Keratinocyte (primary cell): ENCODE measurements at regions not wholly inside any gene's neighbourhood (a gene's known extent, or its start where the extent isn't known, plus 50 kb on each side); places are given as distances from the start of the nearest gene placed in this dataset.

Experiments
- DNase-seq: peaks from one replicate; pipeline ENCODE4 v3.0.0-alpha.2; 2011; ENCODE audit warnings: low read depth, missing footprints, low spot score
- FAIRE-seq: peaks from 2 replicates; lab custom pipeline; 2011; peaks lifted over from hg19 to GRCh38; lab: Jason Lieb, UNC
- H2AFZ ChIP-seq: 2 replicates; pipeline ENCODE4 v1.6.0; 2012; ENCODE audit warnings: low read length, control low read depth, inconsistent platforms; ENCODE audit not compliant: control insufficient read depth
- H3K27ac ChIP-seq: 2 replicates; pipeline ENCODE4 v1.5.1; 2011; ENCODE audit warnings: low read length; ENCODE audit not compliant: control insufficient read depth, insufficient read depth
- H3K27me3 ChIP-seq: 3 replicates; pipeline ENCODE4 v1.6.0; 2011; ENCODE audit warnings: low read length; ENCODE audit not compliant: control insufficient read depth, insufficient read depth; ENCODE audit errors: extremely low read depth
- H3K36me3 ChIP-seq, 2 experiments: 2 replicates in 1 of 2; 3 replicates in 1 of 2; pipeline ENCODE4 v1.5.1; 2011; ENCODE audit warnings: low read length in 2 of 2, mild to moderate bottlenecking in 1 of 2; ENCODE audit not compliant: control insufficient read depth in 2 of 2, insufficient read depth in 2 of 2; ENCODE audit errors: extremely low read depth in 1 of 2
- H3K4me1 ChIP-seq: 3 replicates; pipeline ENCODE4 v1.5.1; 2011; ENCODE audit warnings: low read length; ENCODE audit not compliant: control insufficient read depth, insufficient read depth; ENCODE audit errors: extremely low read depth
- H3K4me2 ChIP-seq: 3 replicates; pipeline ENCODE4 v1.6.0; 2011; ENCODE audit warnings: low read depth, low read length; ENCODE audit not compliant: control insufficient read depth, insufficient read depth; ENCODE audit errors: extremely low read depth
- H3K4me3 ChIP-seq, 3 experiments: fragments of 200-600 bp in 1 of 3; sonication (generic) in 1 of 3; 2 replicates in 2 of 3; 3 replicates in 1 of 3; pipeline ENCODE4 v1.5.1; 2011 to 2016; ENCODE audit warnings: low read length in 3 of 3, mild to moderate bottlenecking in 3 of 3, control low read depth in 2 of 3, inconsistent platforms in 1 of 3, low read depth in 1 of 3, mixed read lengths in 1 of 3, mixed run types in 1 of 3, moderate library complexity in 1 of 3; ENCODE audit not compliant: control insufficient read depth in 2 of 3, insufficient read depth in 2 of 3; ENCODE audit errors: extremely low read depth in 1 of 3
- H3K79me2 ChIP-seq: 2 replicates; pipeline ENCODE4 v1.6.0; 2012; ENCODE audit warnings: low read length; ENCODE audit not compliant: control insufficient read depth, insufficient read depth
- H3K9ac ChIP-seq: 3 replicates; pipeline ENCODE4 v1.6.0; 2011; ENCODE audit warnings: low read length; ENCODE audit not compliant: control insufficient read depth, insufficient read depth; ENCODE audit errors: extremely low read depth
- H3K9me1 ChIP-seq: 3 replicates; pipeline ENCODE4 v1.6.0; 2011; ENCODE audit warnings: low read length; ENCODE audit not compliant: control insufficient read depth, insufficient read depth; ENCODE audit errors: extremely low read depth
- H3K9me3 ChIP-seq: 2 replicates; pipeline ENCODE4 v1.5.1; 2012; ENCODE audit warnings: low read depth, low read length; ENCODE audit not compliant: control insufficient read depth
- H4K20me1 ChIP-seq: 3 replicates; pipeline ENCODE4 v1.6.0; 2011; ENCODE audit warnings: low read length; ENCODE audit not compliant: control insufficient read depth, insufficient read depth; ENCODE audit errors: extremely low read depth
- EZH2 ChIP-seq: IDR thresholded peaks from one replicate; pipeline ENCODE4 v1.6.1; 2012; ENCODE audit warnings: inconsistent platforms, mild to moderate bottlenecking, low read length, moderate library complexity
- dilution Hi-C: fragments of 300-500 bp; cut with MboI; formaldehyde crosslinking; loops from one replicate; pipeline ENCODE4 v1.7.0; 2020; ENCODE audit warnings: low sequenced_read_pairs; ENCODE audit not compliant: extremely low pct_ligation_motif_present
- TF ChIP-seq, protein P1 (sequence below), 3 experiments: IDR thresholded peaks in 1 of 3; conservative IDR thresholded peaks in 1 of 3; optimal IDR thresholded peaks in 1 of 3; 2 replicates in 2 of 3; 3 replicates in 1 of 3; pipeline versions ENCODE3 to v1.5.1; 2011; ENCODE audit warnings: low read length in 3 of 3, mild to moderate bottlenecking in 3 of 3, moderate library complexity in 2 of 3, control low read depth in 1 of 3, inconsistent platforms in 1 of 3; ENCODE audit not compliant: insufficient read depth in 2 of 3; ENCODE audit errors: extremely low read depth in 1 of 3

DNA sequence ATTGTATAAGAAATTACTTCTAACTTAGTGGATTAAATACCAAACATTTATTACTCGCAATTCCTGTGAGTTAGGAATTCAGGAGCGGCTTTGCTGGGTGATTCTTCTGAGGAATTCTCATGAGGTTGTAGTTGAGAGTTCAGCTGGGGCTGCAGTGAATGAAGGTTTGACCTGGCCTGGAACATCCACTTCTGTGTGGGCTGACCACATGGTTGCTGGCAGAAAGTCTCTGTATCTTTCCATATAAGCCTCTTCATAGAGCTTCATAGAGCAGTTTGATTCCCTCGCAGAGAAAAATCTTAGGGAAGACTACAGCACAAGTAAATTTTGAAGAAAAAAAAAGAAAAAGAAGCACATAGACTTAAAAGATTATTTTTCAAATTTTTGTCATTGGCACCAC, 339.7 kb upstream of the NWD2 start:
- H3K27ac ChIP-seq, result no peak overlapping the region
- dilution Hi-C loops, result no loop called here

DNA sequence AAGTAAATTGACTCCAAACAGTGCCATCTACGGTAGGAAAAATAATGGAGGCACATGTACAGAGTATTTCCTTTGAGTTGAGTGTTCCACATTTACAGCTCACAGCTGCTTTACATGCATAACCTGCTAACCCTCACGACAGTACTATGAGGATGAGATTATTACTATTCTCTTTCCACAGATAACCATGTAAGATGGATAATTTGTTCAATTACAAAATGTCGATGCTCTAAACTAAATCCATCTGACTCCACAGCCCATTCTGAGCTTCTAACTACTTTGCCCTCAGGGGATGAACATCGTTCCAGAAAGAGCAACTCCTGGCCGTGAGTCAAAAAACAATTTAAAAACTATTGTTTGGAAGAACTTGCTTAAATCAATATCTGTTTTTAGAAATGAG, 330.4 kb upstream of the NWD2 start:
- dilution Hi-C loops, result no loop called here
- FAIRE-seq, result no peak
- Histone ChIP-seq H2AFZ (no peak overlapping the region), H3K4me3 (no peak overlapping the region), H3K27me3 (no peaks in the 10 kb centered on the region), H3K79me2 (no peaks in the 10 kb centered on the region), H3K36me3 (no peaks in the 10 kb centered on the region), H4K20me1 (no peaks in the 10 kb centered on the region), H3K9me3 (no peaks in the 10 kb centered on the region), H3K9me1 (no peaks in the 10 kb centered on the region), H3K4me2 (no peak overlapping the region), H3K9ac (no peak overlapping the region), H3K27ac (no peak overlapping the region), H3K4me1 (no peaks in the 10 kb centered on the region)
- TF ChIP-seq, protein P1, sequence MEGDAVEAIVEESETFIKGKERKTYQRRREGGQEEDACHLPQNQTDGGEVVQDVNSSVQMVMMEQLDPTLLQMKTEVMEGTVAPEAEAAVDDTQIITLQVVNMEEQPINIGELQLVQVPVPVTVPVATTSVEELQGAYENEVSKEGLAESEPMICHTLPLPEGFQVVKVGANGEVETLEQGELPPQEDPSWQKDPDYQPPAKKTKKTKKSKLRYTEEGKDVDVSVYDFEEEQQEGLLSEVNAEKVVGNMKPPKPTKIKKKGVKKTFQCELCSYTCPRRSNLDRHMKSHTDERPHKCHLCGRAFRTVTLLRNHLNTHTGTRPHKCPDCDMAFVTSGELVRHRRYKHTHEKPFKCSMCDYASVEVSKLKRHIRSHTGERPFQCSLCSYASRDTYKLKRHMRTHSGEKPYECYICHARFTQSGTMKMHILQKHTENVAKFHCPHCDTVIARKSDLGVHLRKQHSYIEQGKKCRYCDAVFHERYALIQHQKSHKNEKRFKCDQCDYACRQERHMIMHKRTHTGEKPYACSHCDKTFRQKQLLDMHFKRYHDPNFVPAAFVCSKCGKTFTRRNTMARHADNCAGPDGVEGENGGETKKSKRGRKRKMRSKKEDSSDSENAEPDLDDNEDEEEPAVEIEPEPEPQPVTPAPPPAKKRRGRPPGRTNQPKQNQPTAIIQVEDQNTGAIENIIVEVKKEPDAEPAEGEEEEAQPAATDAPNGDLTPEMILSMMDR (optimal IDR thresholded peaks at IDR 0.05 in 1 of 3, IDR thresholded peaks at IDR 0.05 in 1 of 3, conservative IDR thresholded peaks at IDR 0.05 in 1 of 3; ENCODE audit: extremely low read depth in 1 of 3, insufficient read depth in 2 of 3, low read length in 3 of 3), result no peak
- TF ChIP-seq EZH2, result no peak
- DNase-seq, result no peak

More for the DNA sequence above, 339.7 kb upstream of the NWD2 start:
- Histone ChIP-seq H3K4me3 (no peak overlapping the region), H3K9me1 (no peaks in the 10 kb centered on the region), H4K20me1 (no peaks in the 10 kb centered on the region), H3K9me3 (no peaks in the 10 kb centered on the region), H3K79me2 (no peaks in the 10 kb centered on the region), H3K4me2 (no peak overlapping the region), H3K36me3 (no peaks in the 10 kb centered on the region), H3K27me3 (no peaks in the 10 kb centered on the region), H2AFZ (no peak overlapping the region), H3K4me1 (no peaks in the 10 kb centered on the region), H3K9ac (no peak overlapping the region)
- no peak for DNase-seq
- TF ChIP-seq, protein P1 (optimal IDR thresholded peaks at IDR 0.05 in 1 of 3, IDR thresholded peaks at IDR 0.05 in 1 of 3, conservative IDR thresholded peaks at IDR 0.05 in 1 of 3; ENCODE audit: extremely low read depth in 1 of 3, insufficient read depth in 2 of 3, low read length in 3 of 3), result no peak
- TF ChIP-seq EZH2, result no peak
- FAIRE-seq, result no peak
